Stimulated activated CD8-positive, alpha-beta memory T cell treated with anti-CD3 and anti-CD28 coated beads, Interleukin-7, amount 100 ng/mL, for 1 hour (primary cell): ENCODE measurements at regions not wholly inside any gene's neighbourhood (a gene's known extent, or its start where the extent isn't known, plus 50 kb on each side); places are given as distances from the start of the nearest gene placed in this dataset.
"Not testable (repeated sequence)": the region's sequence is repeated elsewhere in the genome, so short reads cannot be mapped to it uniquely, and the experiment has no call there.

Source experiments
- DNase-seq, 2 donors: peaks; one replicate each; pipeline ENCODE4 v3.0.0-alpha.2; 2020; ENCODE audit warnings: low read depth in 2 of 2

DNA sequence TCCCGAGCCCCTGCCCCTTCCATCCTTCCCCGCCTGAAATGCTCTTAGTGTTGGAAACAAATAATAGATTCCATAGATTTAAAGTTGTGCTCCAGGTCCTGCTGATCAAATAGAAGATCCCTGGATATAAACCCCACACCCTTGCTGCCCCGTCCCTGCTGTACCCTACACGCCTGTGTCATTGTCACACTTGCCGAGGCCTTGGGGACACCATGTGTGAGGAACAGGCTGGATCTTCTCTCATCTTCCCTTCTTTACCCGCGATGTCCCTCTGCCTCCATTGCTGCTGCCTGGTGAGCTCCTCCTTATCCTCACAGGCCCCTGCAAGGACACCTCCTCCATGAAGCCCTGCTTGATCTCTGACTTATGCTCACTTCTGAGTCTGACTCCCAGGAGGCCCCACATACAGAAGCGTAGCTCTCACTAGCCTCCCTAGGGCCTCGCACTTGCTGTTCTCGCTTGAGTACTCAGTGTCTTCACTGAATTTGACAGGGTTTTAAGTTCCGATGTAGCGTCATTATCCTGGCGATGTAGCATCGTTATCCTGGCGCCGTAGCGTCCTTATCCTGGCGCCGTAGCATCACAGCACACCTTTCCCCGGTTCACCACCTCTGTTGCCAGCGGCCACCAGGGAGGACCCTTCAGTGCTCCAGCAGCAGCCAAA is 221.9 kb downstream of the NDUFA10 start:
- DNase-seq = no peak

DNA sequence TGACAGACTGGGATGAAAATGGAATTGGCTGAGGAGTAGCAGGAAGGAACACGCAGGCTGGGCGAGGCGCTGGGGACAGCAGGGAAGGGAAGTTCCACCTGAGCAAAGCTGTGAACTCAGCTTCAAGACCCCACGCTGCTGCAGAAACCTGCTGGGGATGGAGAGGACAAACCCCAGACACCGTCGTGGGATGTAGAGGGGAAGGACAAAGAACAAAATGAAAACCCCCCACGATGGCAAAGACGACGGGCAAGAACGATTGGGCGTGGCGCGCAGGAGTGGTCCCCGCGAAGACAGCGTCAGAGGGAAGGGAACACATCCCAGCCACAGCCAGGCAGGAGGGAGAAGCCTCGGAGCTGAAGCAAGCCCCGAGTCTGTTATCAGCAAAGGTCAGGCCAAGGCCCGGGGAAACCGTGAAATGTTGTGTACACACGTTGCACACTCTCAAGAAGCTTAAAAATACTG is 222.9 kb downstream of the NDUFA10 start:
- no peak for DNase-seq

DNA sequence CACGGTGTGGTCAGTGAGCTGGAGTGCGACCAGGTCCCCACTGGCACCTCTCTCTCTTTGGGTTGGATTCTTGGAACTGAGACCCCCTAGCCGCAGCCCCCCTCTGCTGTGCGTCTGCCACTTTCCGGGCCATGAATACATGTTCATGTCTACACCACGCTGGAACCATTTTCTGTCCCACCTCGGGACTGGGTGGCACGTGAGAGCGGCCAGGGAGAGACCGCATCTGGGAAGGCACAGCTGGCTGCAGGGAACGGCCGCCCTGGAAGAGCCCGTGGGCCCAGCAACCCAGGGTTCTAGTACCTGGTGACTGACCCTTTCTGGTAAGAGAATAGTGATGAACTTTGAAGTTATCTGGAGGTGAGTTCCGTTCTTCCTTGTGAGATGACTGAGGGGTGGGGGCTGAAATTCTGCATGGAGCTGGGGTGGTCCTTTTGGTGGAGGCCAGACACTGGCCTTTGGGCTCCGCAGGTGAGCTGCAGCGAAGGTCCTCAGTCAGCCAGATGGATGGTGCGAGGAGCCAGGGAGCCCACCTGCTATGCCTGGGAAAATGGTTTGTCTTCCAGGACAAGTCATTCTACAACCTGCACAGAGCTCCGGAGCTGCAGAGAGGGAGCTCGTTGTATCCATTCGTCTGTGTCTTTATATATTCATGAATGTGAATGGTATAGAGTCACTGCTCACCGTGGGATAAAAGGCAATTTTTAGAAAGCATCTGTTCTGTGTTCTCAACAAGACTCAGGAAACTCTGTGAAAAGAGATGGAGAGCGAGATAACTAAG is 223.5 kb downstream of the NDUFA10 start:
- no peak for DNase-seq

DNA sequence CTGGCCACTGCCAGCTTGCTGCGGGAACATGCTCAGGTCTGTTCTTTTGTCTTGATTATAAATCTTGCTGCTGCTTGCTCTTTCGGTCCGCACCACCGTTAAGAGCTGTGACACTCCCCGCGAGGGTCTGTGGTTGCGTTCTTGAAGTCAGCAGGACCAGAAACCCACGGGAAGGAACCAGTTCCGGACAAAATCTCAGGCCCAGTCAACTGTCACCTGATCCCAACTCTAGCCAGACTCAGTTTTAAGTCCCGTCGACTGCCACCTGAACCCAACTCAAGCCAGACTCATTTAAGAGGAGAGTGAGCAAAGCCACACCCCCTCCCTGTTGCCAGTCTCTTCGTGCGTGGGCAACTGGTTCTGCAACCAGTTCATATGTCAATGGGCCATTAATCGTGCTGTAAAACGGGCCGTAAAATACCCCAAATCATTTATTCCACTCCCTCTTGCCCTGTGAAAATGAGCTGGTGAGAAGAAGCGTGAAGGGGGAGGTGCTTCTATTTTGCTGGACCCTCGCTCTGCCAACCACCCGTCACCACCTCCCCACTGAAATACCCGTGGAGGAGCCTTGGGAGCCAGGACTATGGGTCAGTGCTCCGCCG is 224.3 kb downstream of the NDUFA10 start:
- DNase-seq = no peak

- DNase-seq = no peak
These were observed 227.8 kb downstream of the NDUFA10 start for GRCh38 chr2:239797316-239797715.

DNA sequence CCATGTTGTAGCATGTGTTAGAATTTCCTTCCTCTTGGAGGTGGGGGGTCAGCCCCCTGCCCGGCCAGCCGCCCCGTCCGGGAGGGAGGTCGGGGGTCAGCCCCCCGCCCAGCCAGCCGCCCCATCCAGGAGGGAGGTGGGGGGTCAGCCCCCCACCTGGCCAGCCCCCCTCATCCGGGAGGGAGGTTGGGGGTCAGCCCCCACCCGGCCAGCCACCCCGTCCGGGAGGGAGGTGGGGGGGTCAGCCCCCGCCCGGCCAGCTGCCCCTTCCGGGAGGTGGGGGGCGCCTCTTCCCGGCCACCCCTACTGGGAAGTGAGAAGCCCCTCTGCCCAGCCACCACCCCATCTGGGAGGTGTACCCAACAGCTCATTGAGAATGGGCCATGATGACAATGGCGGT is 229.4 kb downstream of the NDUFA10 start:
- DNase-seq = not testable (repeated sequence)

- no peak for DNase-seq
These were observed 231.3 kb downstream of the NDUFA10 start for GRCh38 chr2:239793836-239794235.

- no peak for DNase-seq
These were observed 232.1 kb downstream of the NDUFA10 start for GRCh38 chr2:239793086-239793485.

DNA sequence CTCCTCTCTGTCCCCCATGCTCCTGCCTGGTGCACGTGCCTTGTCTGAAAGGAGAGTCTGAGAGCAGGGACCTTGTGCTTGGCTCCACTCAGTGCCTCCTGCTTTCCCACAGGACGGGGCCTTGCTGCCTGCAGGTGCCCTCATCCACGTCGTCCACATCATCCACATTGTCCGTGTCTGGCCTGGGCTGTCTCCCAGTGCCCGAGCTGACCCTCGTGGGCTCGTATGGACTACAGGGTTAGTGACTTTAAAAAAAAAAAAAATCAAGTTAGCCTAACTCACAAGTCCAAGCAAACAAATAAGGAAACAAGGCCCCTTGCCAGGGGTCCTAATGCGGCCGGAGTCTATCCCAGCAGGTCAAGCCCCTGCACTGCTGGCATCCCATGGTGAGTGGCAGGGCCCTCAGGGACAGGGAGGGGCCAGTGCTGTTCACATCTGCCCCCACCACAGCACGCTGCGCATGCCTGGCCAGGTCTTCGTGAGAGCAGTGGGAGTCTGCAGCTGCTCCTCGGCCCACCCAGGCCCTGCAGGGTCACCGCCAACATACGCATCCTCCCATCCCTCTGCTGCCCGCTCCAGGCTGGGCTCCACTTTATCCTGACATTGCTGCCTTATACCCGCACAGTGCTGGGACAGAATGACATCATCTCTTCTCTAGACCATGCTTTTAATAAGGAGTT is 232.6 kb downstream of the NDUFA10 start:
- no peak for DNase-seq

DNA sequence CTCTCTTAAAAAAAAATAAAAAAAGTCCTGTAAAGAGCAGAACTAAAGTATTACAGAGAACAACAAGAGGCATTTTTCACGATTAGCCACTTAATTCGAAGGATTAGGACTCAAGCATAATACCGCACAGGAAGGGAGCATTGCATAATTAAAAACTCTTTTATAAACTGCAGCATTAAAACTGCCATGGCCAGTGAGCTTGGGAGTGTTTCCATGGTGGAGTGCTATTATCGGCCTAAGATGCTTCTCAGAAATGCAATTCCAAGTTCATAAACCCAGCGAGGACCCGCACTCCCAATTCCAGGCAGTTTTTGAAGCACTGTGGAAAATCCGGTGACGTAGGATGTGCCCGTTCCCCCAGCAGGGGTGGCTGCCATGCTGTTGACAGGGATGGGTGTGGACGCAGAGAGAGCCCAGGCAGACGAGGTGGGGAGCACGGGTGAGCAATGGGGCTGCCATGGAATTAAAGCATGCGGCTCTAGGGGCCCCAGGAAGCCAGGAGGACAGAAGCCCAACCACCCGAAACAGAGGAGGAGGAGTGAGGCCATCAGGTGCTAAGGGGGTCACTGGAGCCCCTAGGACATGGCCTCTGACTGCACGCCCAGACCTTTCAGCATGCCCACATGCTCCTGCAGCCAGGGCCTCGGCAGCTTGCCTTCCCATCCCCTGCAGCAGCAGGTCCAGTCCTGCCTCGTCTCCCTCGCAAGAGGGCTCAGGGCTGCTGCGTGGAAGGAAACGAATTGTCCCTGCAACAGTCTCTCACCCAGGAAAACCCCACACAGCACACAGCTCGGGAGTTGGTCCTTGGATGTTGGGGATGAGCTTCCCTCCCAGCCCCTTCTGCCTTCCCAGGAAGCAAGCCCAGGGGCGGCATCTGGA is 233.4 kb downstream of the NDUFA10 start:
- no peak for DNase-seq

GRCh38 chr2:239790721-239791120 is 234.4 kb downstream of the NDUFA10 start:
- DNase-seq = no peak

DNA sequence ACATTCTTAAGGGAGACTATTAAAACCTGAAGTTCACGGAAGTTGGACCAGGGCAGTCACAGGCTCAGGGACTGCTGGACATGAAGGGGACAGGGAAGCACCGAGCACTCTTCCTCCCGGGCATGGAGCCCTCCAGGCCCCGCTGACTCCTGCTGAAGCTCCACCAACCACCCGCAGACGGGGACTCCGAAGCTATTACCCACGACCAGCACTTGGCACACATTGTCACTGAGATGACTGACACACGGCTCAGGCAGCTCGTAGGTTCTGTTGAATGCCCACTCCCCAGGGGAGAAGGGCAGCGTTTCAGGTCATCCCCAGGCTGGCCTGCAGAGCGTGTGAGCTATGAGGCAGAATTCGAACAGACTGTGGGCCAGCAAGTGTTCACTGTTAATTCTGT is 234.8 kb downstream of the NDUFA10 start:
- no peak for DNase-seq

- DNase-seq = no peak
These were observed 235.4 kb downstream of the NDUFA10 start for GRCh38 chr2:239789711-239790110.

DNA sequence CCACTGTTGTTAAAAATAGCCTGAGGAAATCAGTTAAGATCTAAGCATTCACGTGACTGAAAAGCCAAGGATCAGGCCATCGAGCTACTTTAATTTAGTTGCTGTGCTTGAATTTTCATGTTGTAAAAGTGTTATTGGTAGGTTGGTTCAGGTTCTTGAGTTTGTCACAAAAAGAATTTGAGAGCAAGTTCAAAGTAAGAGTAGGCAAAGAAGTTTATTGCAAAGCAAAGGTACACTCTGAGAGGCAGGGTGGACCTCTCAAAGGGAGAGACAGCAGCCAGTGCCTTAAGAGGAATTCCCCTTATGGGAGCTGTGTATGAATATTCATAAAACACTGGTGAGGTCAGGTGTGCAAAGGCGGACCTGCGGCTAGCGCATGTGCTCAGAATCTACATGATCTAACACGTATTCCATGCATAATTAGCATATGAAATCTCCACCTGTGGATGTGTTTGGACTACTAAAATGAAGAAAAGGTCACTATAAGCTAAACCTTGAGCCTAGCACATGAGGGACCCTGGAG is 236.5 kb downstream of the NDUFA10 start:
- DNase-seq = no peak

GRCh38 chr2:239787538-239788050 is 237.5 kb downstream of the NDUFA10 start:
- DNase-seq = no peak

GRCh38 chr2:239786791-239787190 is 238.4 kb downstream of the NDUFA10 start:
- DNase-seq = no peak

DNA sequence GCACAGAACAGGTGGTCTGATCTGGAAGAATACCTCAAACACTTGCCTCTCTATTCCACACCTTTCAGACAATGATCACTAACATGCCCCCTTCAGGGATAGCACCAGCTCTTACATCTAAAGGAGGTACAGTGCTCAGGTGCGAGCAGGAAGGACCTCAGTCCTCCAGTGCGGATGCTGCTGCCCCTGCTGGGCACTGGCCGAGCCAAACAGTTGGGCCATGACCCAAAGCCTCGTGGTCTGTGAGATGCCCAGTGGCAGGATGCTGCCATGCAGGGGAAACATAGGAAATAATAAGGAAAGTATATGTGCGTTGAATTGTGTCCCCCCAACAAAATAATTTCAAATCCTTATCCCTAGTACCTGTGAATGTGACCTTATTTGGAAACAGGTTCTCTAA is 243.7 kb downstream of the NDUFA10 start:
- DNase-seq = no peak

- DNase-seq = no peak
These were observed 244.7 kb downstream of the NDUFA10 start for GRCh38 chr2:239780236-239780994.

DNA sequence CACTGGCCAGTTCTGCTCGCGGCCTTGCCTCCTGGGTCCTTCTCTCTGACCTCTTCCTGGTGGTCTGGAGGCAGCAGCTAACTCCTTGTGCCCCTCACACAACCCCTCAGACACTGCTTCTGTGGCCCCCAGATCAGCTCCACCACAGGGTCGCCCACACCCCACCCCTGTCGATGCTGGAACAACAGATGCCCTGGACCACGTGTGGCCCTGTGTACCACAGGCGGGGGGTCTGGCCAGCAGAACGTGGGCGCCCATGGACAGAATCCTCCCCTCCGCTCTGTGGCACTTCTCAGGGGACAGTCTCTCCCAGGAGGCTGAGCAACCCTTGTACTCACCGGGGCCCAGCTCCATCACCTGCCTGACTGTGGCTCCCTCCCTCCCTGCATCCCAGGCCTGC is 245.6 kb downstream of the NDUFA10 start:
- no peak for DNase-seq
